ENCODE measurements at regions not wholly inside any gene's neighbourhood (a gene's known extent, or its start where the extent isn't known, plus 50 kb on each side); places are given as distances from the start of the nearest gene placed in this dataset.

DNA sequence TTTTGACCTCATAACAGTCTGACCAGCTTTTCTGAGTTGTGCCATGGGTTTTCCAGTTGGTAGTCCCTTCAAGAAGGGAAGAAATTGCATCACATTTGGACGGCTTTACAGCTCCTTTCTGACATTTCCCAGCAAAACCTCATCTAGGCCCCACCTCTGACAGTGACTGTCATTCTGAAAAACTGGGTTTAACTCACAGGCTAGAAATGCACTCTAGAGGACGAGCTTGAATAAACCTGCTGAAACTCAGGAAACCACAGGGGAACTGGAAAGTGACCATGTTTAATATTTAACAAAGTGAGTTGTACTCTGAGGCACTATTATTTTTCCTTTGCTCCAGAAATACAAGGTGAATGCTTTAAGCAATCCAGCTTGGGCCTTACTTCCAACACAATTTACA lies 434.3 kb upstream of the RASGEF1B start:
- TF ChIP-seq EZH2 (IDR thresholded peaks at IDR 0.05; ENCODE audit: borderline replicate concordance, control insufficient read depth, low read depth, low read length) (no peak), CTCF (IDR thresholded peaks at IDR 0.05 in 2 of 3, conservative IDR thresholded peaks at IDR 0.05 in 1 of 3; ENCODE audit: control insufficient read depth in 2 of 3, extremely low read depth in 1 of 3, insufficient read depth in 1 of 3, low read depth in 3 of 3, low read length in 3 of 3) (no peak), NRF1 (conservative IDR thresholded peaks at IDR 0.05; ENCODE audit: low read depth, low read length) (no peak), HDAC2 (IDR thresholded peaks at IDR 0.05) (no peak), JUND (IDR thresholded peaks at IDR 0.05; ENCODE audit: low read depth, low read length) (no peak), FOS (IDR thresholded peaks at IDR 0.05; ENCODE audit: borderline replicate concordance, extremely low read depth, insufficient read length) (no peak), SMC3 (IDR thresholded peaks at IDR 0.05; ENCODE audit: borderline replicate concordance, low read length) (no peak), TAF1 (IDR thresholded peaks at IDR 0.05; ENCODE audit: borderline replicate concordance, low read depth, low read length) (no peak)
- TF ChIP-seq, protein P1, sequence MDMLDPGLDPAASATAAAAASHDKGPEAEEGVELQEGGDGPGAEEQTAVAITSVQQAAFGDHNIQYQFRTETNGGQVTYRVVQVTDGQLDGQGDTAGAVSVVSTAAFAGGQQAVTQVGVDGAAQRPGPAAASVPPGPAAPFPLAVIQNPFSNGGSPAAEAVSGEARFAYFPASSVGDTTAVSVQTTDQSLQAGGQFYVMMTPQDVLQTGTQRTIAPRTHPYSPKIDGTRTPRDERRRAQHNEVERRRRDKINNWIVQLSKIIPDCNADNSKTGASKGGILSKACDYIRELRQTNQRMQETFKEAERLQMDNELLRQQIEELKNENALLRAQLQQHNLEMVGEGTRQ (IDR thresholded peaks at IDR 0.05; ENCODE audit: borderline replicate concordance, low read depth, low read length): no peak

Measured in GM12878 (cell line).